Calu3 (cell line): ENCODE measurements at regions not wholly inside any gene's neighbourhood (a gene's known extent, or its start where the extent isn't known, plus 50 kb on each side); places are given as distances from the start of the nearest gene placed in this dataset.
A peak's percentile ranks its signal among the peaks of the same experiment; 100 is the strongest.

ENCODE experiments used
- BruUV-seq: library from RNA; stranded (reverse); fragments of 400-500 nt; replicated peaks from 2 replicates; lab custom pipeline; 2021; lab: Mats Ljungman, UMichigan
- CTCF ChIA-PET: fragments of 300-600 bp; sonication (Branson Sonifier 250); formaldehyde crosslinking; loops from one replicate; lab custom pipeline; 2022; ENCODE audit warnings: antibody characterized with exemption; lab: Charles Lee
- DNase-seq: peaks from one replicate; pipeline ENCODE4 v3.0.0; 2022
- H3K27ac Mint-ChIP-seq: one replicate; pipeline ENCODE4 v1.8.0; 2022; ENCODE audit warnings: mixed read lengths; ENCODE audit not compliant: unreplicated experiment
- H3K27me3 Mint-ChIP-seq: one replicate; pipeline ENCODE4 v1.8.0; 2022; ENCODE audit warnings: mixed read lengths; ENCODE audit not compliant: unreplicated experiment
- H3K36me3 Mint-ChIP-seq: one replicate; pipeline ENCODE4 v1.8.0; 2022; ENCODE audit warnings: mild to moderate bottlenecking, moderate library complexity, mixed read lengths; ENCODE audit not compliant: insufficient read depth, unreplicated experiment
- H3K4me1 Mint-ChIP-seq: one replicate; pipeline ENCODE4 v1.8.0; 2022; ENCODE audit warnings: mild to moderate bottlenecking, low read depth, mixed read lengths; ENCODE audit not compliant: unreplicated experiment
- H3K4me3 Mint-ChIP-seq: one replicate; pipeline ENCODE4 v1.8.0; 2022; ENCODE audit warnings: mild to moderate bottlenecking, low read depth, moderate library complexity, mixed read lengths; ENCODE audit not compliant: unreplicated experiment
- H3K9me3 Mint-ChIP-seq: one replicate; pipeline ENCODE4 v1.8.0; 2022; ENCODE audit warnings: low read depth, mixed read lengths; ENCODE audit not compliant: unreplicated experiment
- CTCF ChIP-seq: fragments of 200-600 bp; IDR thresholded peaks from one replicate; pipeline ENCODE4 v1.8.0; 2022; ENCODE audit warnings: antibody characterized with exemption; ENCODE audit not compliant: unreplicated experiment
- intact Hi-C: fragments of 100-400 bp; cut with micrococcal nuclease; formaldehyde crosslinking; loops from one replicate; pipeline ENCODE4 v1.10.0; 2022; ENCODE audit not compliant: unreplicated experiment

- H3K27ac Mint-ChIP-seq = no peak overlapping the region
- BruUV-seq = no TSS peak
- H3K36me3 Mint-ChIP-seq = no peaks in the 10 kb centered on the region
- intact Hi-C loops = no loop called here
- TF ChIP-seq CTCF = no peak
- no peaks in the 10 kb centered on the region for H3K4me1 Mint-ChIP-seq
- H3K4me3 Mint-ChIP-seq = no peak overlapping the region
- no peaks in the 10 kb centered on the region for H3K9me3 Mint-ChIP-seq
- DNase-seq = no peak
- CTCF ChIA-PET = interaction anchor here (0.7 to 1.5 kb wide), 2 partner anchors 29 to 81 kb away, joined by 4 read pairs; no protein-coding TSS in a partner anchor
- peaks cover 8% of the 10 kb centered on the region for H3K27me3 Mint-ChIP-seq
Measured at GRCh38 chr17:6924208-6924607, 71.6 kb upstream of the ALOX12 start.

- Mint-ChIP-seq H3K4me3 (no peak overlapping the region), H3K27me3 (peaks cover 14% of the 10 kb centered on the region)
- no TSS peak for BruUV-seq
Measured at GRCh38 chr17:6926667-6927066, 69.2 kb upstream of the ALOX12 start.

GRCh38 chr17:6927290-6928126, 68.3 kb upstream of the ALOX12 start:
- no peak for DNase-seq
- Mint-ChIP-seq H3K9me3 (no peaks in the 10 kb centered on the region), H3K4me3 (no peak overlapping the region), H3K27ac (peak overlapping the region; percentile 12), H3K4me1 (no peaks in the 10 kb centered on the region), H3K36me3 (no peaks in the 10 kb centered on the region), H3K27me3 (peaks cover 14% of the 10 kb centered on the region)
- no TSS peak for BruUV-seq
- TF ChIP-seq CTCF = no peak
- CTCF ChIA-PET = no interaction called here
- intact Hi-C loops = no loop called here

More at GRCh38 chr17:6926667-6927066, 69.2 kb upstream of the ALOX12 start:
- intact Hi-C loops = no loop called here
- Mint-ChIP-seq H3K36me3 (no peaks in the 10 kb centered on the region), H3K4me1 (no peaks in the 10 kb centered on the region), H3K9me3 (no peaks in the 10 kb centered on the region), H3K27ac (no peak overlapping the region)
- CTCF ChIA-PET = no interaction called here
- DNase-seq = no peak
- no peak for TF ChIP-seq CTCF

GRCh38 chr17:6928193-6928592, 67.7 kb upstream of the ALOX12 start:
- intact Hi-C loops = no loop called here
- Mint-ChIP-seq H3K4me1 (no peaks in the 10 kb centered on the region), H3K27me3 (peaks cover 19% of the 10 kb centered on the region), H3K4me3 (no peak overlapping the region), H3K36me3 (no peaks in the 10 kb centered on the region), H3K9me3 (no peaks in the 10 kb centered on the region), H3K27ac (no peak overlapping the region)
- no peak for TF ChIP-seq CTCF
- BruUV-seq = no TSS peak
- CTCF ChIA-PET = no interaction called here
- DNase-seq = no peak
